ENCODE measurements at regions not wholly inside any gene's neighbourhood (a gene's known extent, or its start where the extent isn't known, plus 50 kb on each side); places are given as distances from the start of the nearest gene placed in this dataset.

DNA sequence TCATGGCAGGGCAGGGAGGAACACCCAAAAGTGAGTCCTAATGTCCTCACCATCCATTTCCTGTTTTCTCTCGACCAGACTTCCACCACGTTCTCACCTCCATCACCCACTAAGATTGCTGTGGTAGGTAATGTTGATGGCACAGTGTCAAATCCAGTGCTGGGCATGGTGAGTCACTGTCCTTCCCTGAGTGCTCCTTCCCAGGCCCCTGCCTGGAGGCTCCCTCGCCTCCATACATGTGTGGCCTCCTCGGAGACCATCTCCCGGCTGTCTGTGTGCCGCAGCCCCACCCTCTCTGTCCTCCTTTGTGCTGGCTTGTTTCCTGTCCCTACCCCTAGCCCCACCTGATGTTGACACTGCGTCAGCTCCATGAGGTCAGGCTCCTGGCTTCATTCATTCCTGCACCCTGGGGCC is 177.5 kb downstream of the SYK start:
- Histone ChIP-seq H3K27ac (no peak overlapping the region), H3K4me3 (no peak overlapping the region)
- no peak for DNase-seq (ENCODE audit: low spot score)
- TF ChIP-seq, protein P1, sequence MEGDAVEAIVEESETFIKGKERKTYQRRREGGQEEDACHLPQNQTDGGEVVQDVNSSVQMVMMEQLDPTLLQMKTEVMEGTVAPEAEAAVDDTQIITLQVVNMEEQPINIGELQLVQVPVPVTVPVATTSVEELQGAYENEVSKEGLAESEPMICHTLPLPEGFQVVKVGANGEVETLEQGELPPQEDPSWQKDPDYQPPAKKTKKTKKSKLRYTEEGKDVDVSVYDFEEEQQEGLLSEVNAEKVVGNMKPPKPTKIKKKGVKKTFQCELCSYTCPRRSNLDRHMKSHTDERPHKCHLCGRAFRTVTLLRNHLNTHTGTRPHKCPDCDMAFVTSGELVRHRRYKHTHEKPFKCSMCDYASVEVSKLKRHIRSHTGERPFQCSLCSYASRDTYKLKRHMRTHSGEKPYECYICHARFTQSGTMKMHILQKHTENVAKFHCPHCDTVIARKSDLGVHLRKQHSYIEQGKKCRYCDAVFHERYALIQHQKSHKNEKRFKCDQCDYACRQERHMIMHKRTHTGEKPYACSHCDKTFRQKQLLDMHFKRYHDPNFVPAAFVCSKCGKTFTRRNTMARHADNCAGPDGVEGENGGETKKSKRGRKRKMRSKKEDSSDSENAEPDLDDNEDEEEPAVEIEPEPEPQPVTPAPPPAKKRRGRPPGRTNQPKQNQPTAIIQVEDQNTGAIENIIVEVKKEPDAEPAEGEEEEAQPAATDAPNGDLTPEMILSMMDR (IDR thresholded peaks at IDR 0.05): no peak

DNA sequence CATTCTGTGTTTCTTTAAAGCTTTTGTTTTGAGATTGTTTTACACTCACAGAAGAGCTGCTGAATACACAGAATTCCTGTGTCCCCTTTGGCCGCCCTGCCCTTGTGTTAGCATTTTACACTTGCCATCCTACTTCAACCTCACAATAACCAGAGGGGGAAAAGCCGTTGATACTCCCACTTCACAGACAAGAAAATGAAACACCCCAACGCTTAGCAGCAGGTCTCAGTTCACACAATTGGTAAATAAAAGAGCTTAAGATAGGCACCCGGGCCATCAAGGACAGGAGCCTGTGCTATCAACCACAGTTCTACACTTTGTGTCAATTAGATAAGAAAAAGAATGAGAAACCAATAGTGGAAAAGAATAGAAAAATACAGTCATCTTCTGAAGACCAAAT is 178.0 kb downstream of the SYK start:
- no peak for DNase-seq (ENCODE audit: low spot score)
- TF ChIP-seq, protein P1 (IDR thresholded peaks at IDR 0.05): no peak
- Histone ChIP-seq H3K4me3 (no peak overlapping the region), H3K27ac (no peak overlapping the region)

DNA sequence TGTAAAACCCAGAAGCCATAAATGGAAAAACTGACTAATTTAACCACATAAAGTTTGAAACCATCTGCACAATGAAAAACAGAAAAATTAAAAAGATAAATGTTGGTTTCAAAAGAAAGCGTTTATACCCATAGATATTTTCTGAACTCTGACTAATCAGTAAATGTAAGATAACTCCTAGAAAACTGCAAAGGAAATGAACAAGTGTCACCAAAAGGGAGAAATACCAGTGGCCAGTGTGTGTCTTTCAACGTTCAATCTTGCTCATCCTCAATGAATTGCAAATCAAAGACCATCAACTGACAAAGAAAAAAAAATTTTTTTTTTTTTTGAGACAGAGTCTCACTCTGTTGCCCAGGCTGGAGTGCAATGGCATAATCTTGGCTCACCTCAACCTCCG is 180.1 kb downstream of the SYK start:
- TF ChIP-seq, protein P1 (IDR thresholded peaks at IDR 0.05): no peak
- Histone ChIP-seq H3K27ac (no peak overlapping the region), H3K4me3 (no peak overlapping the region)
- DNase-seq (ENCODE audit: low spot score): no peak

DNA sequence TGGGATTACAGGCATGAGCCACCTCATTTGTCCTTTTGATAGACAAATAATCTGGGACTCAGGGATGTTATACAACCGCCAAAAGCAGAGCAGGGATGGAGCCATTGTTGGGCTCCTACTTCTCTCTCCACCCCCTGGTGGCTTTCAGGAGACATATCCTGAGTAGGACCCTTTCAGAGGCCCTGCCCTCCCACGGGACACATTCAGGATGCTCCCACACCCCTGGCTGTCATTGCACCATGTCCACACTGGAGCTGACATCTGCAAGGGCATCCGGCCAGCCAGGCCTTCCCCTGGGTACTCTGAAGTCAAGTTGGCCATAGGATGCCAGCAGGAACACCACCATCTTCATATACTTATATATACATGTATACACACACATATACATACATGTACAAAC is 181.8 kb downstream of the SYK start:
- TF ChIP-seq, protein P1 (IDR thresholded peaks at IDR 0.05): no peak
- Histone ChIP-seq H3K27ac (no peak overlapping the region), H3K4me3 (no peak overlapping the region)
- DNase-seq (ENCODE audit: low spot score): no peak

DNA sequence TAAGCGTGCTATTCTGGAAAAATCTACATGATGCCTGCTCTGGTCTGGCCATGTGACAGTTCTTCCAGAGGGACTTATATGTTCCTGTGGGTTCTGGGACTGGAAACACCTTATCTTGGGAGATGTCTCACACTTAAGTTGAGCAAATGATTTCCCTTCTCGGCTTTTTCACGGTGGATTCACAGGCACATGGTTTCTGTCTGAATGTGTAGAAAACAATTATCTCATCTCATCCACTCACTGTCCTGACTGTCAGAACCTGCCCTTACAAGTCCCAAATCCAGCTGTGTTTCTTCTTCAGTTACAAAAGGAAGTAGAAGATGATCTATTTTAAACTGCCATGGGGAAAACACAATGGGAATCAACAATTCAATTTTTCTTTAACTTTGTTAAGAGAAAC is 184.0 kb downstream of the SYK start:
- no peak overlapping the region for H3K27ac ChIP-seq
- TF ChIP-seq, protein P1 (IDR thresholded peaks at IDR 0.05): no peak
- no peak for DNase-seq (ENCODE audit: low spot score)
- no peak overlapping the region for H3K4me3 ChIP-seq

DNA sequence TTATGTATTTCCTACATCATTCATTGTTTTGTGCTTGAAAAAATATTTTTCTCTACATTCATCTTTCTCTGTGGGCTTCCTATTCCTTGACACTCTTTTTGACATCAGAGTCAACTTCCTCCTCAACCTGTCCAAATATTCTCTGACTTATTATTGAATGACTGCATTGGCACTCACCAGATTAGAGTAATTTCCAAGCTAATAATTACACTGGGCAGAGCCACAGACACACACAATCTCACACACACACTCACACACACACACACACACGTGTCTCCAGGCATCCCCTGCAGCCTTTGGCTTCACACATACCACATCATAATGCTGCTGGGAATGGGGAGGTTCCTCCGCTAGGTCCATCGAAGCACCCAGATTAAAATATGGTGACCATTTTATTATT is 184.5 kb downstream of the SYK start:
- Histone ChIP-seq H3K4me3 (no peak overlapping the region), H3K27ac (no peak overlapping the region)
- DNase-seq (ENCODE audit: low spot score): no peak
- TF ChIP-seq, protein P1 (IDR thresholded peaks at IDR 0.05): no peak

DNA sequence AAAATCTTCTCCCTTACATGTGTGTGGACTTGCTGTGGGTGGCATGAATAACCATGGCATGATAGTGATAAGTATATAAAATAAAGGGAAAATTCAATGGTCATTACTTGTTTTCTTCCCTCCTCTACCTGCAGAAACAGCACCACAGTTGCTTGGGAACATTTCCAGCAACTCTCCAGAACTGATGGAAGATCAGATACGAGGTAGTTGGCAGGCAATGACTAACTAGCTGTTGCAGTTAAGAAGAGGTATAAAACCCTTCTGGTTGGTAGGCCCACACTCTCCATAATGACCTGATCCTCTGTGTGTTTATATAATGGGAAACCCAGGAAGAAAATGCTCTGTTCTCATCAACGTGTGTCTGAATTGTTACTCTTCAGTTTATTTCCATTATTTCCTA is 185.9 kb downstream of the SYK start:
- DNase-seq (ENCODE audit: low spot score): no peak
- Histone ChIP-seq H3K4me3 (no peak overlapping the region), H3K27ac (no peak overlapping the region)
- TF ChIP-seq, protein P1 (IDR thresholded peaks at IDR 0.05): no peak
